GM19463 (cell line): ENCODE measurements at regions not wholly inside any gene's neighbourhood (a gene's known extent, or its start where the extent isn't known, plus 50 kb on each side); places are given as distances from the start of the nearest gene placed in this dataset.
"Not testable (repeated sequence)": the region's sequence is repeated elsewhere in the genome, so short reads cannot be mapped to it uniquely, and the experiment has no call there.

Experiments used
- ATAC-seq: cut with Tn5 transposase; IDR thresholded peaks from one replicate; pipeline ENCODE4 v1.9.1; 2021; ENCODE audit warnings: mild to moderate bottlenecking, moderate library complexity; ENCODE audit not compliant: unreplicated experiment

DNA sequence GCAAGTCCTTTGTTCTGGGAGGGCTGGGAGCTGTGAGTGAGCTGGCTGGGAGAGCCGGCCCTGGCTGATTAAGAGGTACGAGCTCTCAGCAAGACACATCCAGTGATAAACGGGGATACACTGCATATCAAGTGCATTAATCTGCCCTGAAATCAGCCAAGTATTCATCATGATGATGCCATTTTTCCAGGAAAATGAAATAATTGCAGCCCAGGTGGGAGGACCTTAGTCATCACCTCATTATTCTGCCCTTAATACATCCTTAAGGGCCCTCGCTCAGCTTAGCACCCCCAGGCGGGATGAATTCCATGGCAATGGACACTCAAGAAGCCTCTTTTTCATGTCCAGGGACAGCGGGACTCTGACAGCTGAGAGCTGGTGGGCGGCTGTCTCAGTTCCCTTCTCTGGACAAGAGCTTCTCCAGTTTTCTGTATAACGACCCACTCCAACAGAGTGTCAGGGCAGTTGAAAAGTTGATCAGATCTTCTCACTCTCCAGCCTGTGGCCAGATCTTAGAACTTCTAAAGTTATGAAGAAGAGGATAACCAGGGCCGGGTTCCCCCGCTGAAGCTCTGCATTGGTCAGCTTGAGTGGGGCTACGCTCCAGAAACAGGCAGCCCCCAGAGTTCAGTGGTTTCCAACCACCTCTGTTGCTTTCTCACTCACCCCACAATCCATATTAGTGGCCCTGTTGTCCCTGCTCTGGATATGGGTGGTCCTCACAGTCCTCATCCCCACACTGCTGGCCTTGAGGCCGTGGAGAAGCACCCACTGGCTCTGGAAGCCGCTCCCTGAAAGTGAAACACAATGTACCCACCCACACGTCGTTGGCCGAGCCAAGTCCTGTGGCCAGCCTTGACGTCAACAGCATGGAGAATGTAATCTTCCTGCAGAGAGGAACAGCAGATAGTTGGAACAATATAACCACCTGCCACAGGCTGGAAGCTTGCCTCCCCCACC, 306.2 kb upstream of the DIO3 start:
- no peak for ATAC-seq

DNA sequence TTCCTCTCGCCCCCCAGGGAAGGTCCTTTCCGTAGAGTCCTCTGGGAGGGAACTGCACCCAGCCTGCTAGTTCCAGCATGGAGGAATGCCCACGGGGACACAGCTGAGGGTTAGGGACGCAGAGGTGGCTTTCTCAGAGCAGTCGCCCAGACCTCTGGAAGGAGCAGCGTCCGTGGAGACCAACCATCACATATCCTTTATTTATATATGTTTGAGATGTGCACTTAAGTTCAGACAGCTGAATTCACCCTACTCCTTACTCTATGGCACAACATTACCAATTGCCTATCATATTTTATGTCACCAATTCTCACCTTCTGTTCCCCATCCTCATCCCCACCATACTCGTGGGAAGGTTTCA, 305.6 kb upstream of the DIO3 start:
- no peak for ATAC-seq

DNA sequence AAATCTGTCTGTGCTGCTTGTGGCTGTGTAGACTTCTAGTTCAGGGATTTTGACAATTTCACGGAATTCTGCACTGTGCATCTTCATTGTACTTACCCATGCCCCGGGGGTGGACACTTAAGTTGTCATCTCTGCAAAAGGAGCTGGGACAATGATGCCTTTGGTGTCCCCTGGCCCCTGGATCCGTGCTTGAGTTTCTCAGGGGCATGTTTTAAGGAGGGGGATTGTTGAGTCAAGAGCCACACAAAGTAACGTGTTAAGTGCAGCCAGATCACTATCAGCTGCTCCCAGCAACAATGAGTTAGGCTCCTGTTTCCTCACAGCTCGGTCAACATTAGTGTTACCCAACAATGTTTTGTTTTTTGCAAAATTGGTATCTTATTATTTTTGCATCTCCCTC, 305.0 kb upstream of the DIO3 start:
- ATAC-seq, result no peak

DNA sequence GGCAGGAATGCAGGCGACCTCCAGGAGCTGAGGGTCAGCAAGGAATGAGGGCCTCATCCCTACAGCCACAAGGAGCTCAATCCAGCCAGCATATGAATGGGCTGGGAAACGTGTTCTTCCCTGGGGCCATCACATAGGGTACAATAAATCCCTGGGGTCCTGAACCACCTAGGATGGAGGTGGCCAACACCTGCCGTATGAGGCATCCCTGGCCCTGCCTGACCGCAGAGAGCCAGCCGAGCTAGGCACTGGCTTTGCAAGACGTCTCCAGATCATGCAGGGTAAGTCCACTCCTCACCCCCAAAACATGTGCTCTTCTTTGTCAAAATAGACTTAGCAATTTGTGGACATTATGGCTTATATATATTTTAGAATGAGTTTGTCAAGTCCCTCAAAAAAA, 303.7 kb upstream of the DIO3 start:
- no peak for ATAC-seq

DNA sequence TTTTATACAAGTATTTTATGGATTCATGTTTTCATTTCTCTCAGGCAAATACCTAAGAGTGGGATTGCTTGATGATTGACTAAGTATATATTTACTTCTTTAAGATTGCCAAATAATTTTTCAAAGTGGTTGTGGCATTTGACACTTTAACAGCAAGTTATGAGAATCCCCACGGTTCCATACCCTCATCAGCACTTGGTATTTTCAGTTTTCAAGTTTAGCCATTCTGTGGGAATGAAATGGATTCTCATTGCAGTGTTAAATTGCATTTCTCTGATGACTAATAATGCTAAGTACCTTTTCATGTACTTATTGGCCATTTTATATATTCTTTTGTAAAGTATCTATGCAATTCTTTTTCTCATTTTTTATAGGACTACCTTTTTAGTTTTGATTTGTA, 301.5 kb upstream of the DIO3 start:
- no peak for ATAC-seq

DNA sequence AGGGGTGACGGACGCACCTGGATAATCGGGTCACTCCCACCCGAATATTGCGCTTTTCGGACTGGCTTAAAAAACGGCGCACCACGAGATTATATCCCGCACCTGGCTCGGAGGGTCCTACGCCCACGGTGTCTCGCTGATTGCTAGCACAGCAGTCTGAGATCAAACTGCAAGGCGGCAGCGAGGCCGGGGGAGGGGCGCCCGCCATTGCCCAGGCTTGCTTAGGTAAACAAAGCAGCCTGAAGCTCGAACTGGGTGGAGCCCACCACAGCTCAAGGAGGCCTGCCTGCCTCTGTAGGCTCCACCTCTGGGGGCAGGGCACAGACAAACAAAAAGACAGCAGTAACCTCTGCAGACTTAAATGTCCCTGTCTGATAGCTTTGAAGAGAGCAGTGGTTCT, 294.9 kb upstream of the DIO3 start:
- ATAC-seq, result not testable (repeated sequence)

DNA sequence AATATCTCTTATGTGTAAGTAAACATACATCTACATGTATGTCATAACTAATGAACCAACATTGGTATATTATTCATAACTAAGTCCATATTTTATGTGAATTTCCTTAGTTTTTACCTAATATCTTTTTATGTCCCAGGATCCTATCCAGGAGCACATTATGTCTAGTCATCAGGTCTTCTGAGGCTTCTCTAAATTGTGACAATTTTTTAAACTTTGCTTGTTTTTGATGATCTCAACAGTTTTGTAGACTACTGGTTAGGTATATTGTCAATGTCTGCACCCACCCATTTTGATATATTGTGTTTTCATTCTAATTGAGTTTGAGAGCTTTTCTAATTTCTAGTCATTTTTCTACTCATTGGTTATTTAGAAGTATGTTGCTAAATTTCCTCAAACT, 288.2 kb upstream of the DIO3 start:
- no peak for ATAC-seq

DNA sequence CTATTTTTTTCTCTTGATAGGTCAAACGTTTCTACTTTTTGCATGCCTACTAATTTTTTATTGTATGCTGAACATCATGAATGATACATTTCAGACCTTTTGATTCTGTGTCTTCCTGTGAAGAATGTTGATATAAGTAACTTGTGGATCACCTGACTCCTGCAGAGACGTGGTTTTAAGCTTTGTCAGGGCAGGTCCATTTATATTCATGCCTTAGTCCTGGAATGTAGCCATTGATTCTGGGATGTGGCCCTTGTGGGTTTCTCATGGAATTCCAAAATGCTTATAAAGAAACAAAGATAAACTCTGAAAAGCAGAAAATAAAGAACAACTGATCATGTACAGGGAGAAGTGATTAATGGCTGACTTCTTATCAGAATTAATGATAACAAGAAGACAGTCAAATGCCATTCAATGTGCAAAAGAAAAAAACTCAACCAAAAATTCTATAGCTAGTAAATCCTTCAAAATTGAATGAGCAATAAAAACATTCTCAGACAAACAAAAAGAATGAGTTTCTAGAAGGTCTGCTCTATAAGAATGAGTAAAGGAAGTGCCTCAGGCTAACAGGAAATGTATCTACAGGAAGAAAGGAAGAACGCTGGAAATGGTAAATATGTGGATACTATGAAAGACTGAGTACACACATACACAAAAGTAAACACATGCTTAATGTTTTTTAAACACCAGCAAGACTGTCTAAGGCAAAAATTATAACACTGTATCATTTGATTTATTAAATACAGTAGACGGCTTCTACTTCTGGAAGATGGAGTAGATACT, 284.8 kb upstream of the DIO3 start:
- ATAC-seq, result no peak

DNA sequence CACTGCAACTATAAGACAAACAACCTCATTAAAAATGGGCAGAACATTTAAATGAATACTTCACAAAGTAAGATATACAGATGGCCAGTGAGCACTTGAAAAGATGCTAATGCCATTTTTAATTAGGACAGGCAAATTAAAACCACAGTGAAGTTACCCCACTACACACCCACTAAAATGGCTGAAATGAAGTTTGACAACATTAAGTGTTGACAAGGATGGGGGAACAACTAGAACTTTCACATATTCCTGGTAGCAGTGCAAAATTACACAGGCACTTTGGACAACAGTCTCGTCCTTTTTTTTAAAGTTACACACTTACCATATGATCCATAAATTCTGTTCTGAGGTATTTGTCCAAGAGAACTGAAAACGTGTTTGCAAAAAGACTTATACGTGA, 278.9 kb upstream of the DIO3 start:
- no peak for ATAC-seq

DNA sequence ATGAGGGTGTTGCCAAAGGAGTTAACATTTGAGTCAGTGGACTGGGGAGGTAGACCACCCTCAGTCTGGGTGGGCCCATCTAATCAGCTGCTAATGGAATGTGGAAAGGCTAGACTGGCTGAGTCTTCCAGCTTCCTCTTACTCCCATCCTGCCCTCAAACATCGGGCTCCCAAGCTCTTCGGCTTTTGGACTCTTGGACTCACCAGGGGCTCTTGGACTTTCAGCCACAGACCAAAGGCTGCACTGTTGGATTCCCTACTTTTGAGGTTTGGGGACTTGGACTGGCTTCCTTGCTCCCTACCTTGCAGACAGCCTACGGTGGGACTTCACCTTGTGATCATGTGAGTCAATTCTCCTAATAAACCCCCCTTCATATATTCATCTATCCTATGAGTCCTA, 276.6 kb upstream of the DIO3 start:
- ATAC-seq, result no peak

DNA sequence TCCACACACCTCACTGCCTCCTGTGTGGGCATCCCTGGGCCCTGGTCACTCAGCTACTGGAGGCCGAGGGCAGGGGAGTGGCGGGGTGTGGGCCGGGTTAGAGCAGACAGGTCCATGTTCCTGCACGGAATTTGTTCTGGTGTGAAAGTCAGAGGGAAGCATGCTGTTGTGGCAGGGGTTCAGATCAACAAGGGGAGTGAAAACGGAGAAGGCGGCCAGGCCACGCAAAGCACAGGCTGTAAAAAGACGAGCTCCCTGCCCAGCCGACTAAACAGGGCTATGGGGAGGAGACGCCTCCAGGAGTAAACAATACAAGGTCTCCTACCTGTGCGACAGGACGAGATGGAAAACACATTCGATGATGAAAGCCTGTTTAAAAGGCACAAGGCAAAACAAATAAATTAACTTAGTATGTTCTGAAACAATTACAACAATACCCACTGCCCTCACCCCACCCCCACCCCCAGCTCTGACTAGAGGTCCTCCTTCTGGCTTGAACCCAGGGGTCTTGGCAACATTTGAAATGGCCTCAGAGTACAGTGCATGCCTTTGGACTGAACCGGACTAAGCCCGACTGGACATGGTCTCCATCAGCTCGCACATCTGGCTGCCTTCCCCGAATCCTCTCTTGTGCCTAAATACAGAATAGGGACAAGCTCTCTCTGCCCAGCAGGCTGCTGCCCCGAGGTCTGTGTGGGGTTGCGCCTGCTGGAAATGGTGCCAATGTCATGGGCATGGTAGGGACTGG, 274.9 kb upstream of the DIO3 start:
- no peak for ATAC-seq

DNA sequence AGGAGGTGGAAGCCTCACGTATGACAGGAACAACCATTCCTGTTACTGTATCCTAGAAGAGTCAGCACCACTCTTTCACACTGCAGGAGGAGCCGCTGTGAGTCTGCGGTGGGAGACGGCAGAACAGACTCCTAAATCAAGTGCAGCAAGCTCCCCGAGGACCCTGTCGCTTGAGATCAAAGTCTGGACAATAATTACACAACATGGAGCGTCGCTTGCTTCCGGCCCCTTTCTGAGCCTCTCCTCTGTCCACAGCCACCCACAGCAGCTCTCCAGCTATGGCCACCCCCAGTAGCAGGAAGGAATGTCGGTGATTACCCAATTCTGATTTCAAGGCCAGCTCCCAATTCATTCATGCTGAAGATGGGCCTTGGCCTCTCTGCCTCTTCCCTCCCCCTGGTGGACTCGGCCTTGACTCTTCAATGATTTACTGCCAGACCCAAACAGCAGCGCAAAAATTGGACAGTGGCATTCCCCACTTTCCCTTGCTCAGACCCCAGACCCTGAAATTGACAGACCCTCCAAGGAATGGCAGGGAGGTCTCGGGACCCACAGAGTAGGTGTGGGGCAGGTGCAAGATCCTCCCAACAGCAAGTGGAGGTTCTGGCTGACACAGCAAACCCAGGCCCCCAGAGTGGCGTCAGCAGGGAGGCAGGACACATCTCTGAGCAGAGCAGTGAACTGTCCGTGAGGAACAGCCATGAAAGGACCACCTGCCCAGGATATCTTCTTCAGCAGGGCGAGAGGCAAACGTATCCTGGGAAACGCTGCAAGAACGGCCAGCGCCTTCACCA, 272.7 kb upstream of the DIO3 start:
- no peak for ATAC-seq

DNA sequence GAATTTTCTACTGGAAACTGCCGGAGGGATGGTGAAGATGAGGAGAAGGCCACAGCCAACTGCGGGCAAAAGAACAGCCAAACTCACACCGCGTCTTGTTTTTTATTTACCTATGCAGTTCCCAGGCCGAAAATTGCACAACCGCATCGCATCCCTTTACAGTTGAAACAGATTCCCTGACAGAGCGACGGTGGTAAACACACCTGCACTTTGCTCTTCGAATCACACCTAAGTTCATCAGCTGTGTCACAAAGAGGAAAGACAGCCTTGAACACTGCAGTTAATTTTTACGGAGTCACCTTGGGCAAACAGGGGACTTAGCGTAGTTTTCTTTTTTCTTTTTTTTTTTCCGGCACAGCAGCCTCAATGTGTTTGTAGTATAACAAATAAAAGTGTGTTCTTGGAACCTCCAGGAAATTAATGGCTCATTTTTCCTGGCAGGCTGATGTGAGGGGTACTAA, 272.0 kb upstream of the DIO3 start:
- no peak for ATAC-seq

DNA sequence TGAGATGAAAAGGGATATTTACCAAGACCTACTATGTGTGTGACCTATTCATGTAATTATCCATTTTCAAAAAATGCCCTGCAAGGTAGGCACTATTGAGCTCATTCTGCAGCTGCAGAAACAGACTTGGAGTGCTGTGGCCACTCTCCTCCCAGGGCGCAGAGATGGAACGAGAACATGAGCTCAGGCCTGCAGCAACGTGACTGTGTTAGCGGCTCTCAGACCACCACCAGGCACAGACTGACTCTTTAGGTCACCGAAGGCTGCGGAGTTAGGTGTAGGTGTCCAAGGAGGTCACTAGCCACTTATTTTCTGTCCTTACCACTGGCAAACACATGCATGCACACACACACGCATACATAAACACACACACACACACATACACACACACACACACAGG, 271.4 kb upstream of the DIO3 start:
- no peak for ATAC-seq

DNA sequence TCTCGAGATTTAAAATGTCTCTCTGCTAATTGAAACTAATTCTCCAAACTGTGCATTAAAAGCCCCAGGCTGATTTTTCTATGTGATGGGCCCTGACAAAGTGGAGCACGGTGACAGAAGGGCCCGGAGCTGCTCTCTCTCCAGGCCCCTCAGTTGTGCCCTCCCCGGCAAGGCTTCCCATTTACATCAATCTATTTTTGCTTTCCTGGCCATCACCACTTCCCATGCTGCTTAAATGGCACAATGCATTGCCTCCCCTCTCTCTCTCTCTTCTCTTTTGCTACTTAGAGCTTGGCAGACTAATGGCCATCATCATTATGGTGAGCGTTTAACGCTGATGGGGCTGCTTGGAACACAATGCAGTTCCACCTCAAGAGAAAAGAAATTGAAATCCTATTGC, 270.7 kb upstream of the DIO3 start:
- ATAC-seq, result no peak

DNA sequence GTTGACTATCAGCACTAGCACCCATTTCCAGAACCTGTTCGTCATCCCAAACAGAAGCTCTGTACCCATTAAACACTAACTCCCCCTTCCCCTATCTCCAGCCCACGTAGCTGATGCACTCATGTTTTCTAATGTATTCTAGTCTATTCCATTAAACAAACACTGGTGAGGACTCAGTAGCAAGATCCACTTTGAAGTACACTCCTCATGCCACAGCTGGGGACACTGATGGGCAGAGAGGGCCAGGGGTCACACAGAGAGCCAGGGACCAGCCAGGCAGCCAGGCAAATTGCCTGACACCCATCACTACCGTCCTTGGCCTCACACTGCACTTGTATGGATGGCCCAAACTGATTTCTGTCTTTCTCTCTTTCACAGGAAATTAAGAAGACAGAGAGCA, 269.9 kb upstream of the DIO3 start:
- ATAC-seq, result no peak

DNA sequence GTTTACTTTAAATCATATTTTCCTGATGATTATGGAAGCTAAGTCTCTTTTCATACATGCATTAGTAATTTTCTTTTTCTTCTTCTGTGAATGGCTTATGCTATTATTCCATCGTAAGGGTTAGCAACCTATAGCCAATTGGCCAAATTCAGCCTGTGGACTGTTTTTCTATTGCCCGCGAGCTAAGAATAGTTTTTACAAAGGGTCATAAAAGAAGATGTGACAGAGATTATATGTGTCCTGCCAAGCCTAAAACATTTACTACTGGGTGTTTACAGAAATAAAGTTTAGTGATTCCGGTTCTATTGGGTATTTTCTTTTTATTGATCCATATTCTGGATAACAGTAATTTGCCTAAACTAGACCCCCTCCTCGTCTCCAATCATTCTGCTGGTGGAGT, 268.8 kb upstream of the DIO3 start:
- ATAC-seq, result no peak

DNA sequence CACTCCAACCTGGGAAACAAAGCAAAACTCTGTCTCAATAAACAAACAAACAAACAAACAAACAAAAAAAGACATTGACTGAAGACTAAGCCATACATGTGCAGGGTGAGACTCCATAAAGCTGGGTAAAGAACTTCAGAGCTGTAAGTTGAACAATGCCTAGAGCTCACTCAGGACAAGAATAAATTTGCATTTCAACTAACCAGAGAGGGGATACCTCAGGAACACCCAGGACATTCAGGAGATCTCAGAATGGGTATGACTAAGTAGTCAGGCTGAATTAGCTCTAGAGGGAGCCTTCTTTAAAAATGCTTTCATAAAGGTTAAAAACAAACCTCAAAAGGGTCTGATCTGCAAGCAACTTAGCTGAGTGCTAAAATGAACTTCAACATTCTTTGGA, 267.7 kb upstream of the DIO3 start:
- ATAC-seq, result no peak

DNA sequence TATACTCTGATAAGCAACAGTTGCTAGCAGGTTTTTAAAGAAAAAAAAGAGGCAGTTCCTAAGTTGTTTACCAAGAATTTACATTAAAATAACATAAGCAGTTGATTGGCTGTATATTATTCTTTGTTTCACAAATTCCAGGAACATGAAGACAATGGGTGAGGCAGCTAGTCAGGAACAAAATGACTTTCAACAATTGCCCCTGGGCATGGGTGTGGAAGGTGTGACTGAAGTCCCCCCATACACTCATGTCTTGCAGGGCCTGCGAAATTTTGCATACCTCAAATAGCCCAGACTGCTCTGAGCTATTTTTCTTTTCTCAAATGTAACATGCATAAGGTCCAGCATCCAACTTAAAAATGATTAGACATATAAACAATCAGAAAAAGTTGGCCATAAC, 267.2 kb upstream of the DIO3 start:
- ATAC-seq, result no peak

DNA sequence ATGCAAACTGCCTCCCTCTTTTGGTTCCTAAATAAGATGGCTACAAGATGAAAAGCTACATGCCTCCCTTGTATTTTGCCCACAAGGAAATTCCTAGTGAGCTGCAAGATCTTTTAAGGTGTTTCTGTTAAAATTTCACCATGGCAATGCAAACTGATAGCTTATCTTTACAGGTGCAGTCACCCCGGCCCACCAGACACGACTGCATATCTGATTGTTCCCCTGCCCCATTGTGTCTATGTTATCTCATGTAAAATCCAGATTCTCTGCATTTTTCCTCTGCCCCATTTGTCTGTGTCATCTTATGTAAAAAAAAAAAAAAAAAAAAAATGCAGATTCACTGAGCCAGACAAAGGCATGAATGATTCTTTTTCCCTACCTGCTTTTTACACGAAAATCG, 261.5 kb upstream of the DIO3 start:
- ATAC-seq, result not testable (repeated sequence)

DNA sequence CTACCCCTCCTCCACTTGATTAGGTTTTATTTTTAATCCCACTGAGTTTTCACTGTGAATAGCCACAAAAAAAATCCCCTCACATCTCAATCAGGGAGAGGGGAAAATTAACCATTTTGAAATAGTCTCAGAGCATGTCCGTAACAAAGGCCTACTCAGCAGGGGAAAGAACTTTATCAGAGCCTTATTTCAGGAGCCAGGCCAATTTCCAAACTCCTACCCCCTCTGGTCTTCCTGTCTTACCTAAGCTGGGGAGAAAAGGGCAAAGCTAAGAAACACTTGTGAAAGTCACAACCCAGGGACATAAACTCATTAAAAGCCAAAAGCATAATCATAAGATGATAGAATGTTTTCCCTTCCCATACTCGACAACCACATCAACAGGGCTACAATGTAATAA, 260.3 kb upstream of the DIO3 start:
- ATAC-seq, result no peak
